ENCODE measurements at regions not wholly inside any gene's neighbourhood (a gene's known extent, or its start where the extent isn't known, plus 50 kb on each side); places are given as distances from the start of the nearest gene placed in this dataset.

DNA sequence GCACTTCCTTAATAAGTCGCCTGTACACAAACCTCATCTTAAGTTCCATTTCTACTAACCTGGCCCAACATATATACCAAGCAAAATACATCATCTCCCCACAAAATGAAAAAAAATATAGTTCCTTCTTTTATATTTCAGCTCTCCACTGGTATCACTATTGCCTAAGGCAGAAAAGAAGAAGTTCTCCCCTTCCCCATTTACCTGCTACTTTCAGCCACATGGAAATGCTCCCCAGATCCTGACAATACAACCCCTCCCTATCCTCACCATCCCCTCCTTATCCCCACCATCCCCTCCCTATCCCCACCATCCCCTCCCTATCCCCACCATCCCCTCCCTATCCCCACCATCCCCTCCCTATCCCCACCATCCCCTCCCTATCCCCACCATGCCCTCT is 175.7 kb downstream of the LINC00237 start:
- no peak for TF ChIP-seq CBX2 (IDR thresholded peaks at IDR 0.05; ENCODE audit: borderline replicate concordance, low read depth)
- TF ChIP-seq CTCF (IDR thresholded peaks at IDR 0.05), result no peak
- no peak for TF ChIP-seq KDM1A (IDR thresholded peaks at IDR 0.05; ENCODE audit: low read depth)
- TF ChIP-seq HOXB13 (CRISPR knock-in tag; IDR thresholded peaks at IDR 0.05; ENCODE audit: low read depth), result no peak
- TF ChIP-seq BHLHE40 (IDR thresholded peaks at IDR 0.05; ENCODE audit: low read depth, low read length), result no peak
- no peak for TF ChIP-seq SREBF2 (IDR thresholded peaks at IDR 0.05)
- no peak for TF ChIP-seq MAX (IDR thresholded peaks at IDR 0.05)
- TF ChIP-seq EP300 (IDR thresholded peaks at IDR 0.05), result no peak
- TF ChIP-seq RFX5 (IDR thresholded peaks at IDR 0.05), result no peak
- TF ChIP-seq REST (IDR thresholded peaks at IDR 0.05), result no peak
- no peak for TF ChIP-seq JUNB (IDR thresholded peaks at IDR 0.05)
- no peak for TF ChIP-seq POLR2A (IDR thresholded peaks at IDR 0.05; ENCODE audit: low read length)
- no peak for TF ChIP-seq PHF8 (IDR thresholded peaks at IDR 0.05; ENCODE audit: borderline replicate concordance, low read depth)
- no peak for TF ChIP-seq MYC (IDR thresholded peaks at IDR 0.05; ENCODE audit: borderline replicate concordance, low read length)
